ENCODE measurements at regions not wholly inside any gene's neighbourhood (a gene's known extent, or its start where the extent isn't known, plus 50 kb on each side); places are given as distances from the start of the nearest gene placed in this dataset.
"Not testable (repeated sequence)": the region's sequence is repeated elsewhere in the genome, so short reads cannot be mapped to it uniquely, and the experiment has no call there.

DNA sequence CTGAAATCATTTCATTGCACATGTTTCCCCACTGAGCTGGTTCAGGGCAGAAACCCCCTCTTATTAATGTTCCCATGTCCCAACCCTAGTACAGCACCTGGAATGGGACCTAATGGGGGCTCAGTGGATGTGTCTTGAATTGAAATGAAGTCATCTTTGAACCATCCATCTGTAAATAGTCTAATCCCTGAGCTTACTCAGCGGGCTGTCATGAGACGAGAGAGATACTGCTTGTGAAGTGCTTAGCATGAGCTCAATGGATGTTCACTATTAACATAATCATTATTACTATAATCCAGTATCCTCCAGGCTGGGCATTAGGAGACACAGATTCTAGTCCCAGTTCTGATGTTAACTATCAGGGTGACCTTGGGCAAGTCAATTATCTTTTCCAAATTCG lies 106.6 kb upstream of the LRFN2 start:
- DNase-seq (ENCODE audit: low read depth): no peak

DNA sequence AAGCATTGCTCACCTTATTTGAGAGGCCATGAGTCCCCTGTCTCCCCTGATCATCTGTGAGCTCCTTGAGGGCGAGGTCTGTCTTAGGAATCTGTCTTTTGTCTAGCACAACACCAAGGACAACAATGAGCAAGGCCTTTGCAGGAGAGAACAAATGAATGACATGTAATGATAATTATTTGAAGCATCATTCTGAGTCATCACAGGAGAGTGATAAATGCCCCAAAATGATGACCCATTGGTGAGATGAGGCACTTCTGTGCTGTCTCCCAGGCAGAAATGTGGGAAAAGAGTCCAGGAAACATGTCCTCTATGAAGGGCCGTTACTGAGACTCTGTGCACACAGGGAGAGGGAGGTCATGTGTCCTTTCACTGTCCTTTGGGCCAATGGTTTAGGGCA lies 105.2 kb upstream of the LRFN2 start:
- DNase-seq (ENCODE audit: low read depth): no peak

DNA sequence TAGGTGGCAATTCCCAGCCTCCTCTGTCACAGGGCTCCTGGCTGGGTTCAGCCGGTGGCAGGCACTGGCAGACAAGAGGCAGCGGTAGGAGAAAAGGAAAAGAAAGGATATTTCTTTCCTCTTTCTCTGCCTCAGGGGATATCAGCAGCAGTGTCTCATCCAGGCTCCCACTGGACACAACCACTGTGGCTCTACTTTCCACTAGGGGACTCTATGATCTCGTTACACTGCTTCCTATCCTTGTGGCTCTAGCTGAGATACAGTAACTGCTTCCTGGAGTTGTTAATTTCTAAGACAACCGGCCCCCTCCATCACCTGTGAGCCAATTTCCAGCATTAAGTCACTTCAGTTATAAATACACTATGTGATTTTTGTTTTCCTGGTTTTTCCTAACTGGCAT lies 102.0 kb upstream of the LRFN2 start:
- no peak for DNase-seq (ENCODE audit: low read depth)

DNA sequence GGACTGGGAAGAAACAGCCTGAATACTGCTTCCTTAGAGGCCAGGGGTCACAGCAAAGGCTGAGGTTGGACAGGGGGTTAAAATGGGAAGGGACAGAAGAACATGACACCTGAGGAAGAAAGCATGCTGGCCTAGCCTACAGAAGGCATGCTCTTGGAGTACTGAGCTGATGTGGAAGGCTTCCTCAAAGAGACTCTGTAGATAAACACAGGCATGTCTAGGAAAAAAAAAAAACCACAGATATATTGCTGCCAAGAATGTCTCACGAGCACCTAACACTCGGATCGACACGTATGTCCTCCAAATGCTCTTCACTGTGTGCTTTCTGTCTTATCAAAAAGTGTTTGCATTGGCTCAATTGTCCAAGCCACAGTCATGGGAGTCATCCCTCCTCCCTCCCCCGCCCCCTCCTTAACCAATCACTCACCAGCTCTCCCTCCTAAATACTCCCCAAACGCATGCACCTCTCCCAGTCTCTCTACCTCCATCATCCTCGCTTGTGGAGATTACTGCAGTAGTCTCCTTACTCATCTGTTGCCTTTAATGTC lies 101.1 kb upstream of the LRFN2 start:
- no peak for DNase-seq (ENCODE audit: low read depth)

DNA sequence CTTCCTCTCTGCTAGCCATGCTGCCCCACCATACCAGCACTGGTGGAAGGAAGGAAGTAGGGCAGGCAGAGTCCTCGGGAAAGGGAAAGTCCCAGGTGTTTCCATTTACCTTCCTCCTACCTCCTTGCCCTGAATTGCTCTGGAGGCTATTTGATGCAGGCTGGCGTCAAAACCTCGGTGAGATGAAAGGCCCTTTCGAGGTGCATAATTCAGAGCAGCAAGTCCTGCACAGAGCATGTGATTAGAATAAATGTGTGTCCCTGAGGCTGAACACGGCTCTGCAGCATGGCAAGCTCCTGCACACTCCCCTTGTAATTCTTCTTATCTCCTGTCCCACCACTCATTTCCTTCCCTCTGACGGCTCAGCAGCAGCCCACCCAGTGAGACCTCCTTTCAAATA lies 98.7 kb upstream of the LRFN2 start:
- DNase-seq (ENCODE audit: low read depth): no peak

DNA sequence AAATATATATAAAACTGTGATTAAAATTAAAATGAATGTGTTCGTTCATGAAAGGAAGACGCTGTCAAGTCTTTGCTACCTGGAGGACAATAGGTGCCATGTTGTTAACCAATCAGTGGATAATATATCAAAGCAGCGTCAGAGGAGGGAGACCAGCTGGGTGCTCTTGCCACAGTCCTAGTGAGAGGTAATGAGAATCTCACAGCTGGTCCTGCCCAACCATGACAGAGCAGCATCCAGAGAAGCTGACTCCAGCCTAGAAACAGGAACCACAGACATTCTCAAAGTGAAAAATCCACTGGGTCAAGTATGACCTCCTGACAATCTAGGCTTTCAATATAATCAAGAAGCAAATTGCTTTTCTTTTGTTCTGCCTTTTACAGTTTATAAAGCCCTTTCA lies 94.5 kb upstream of the LRFN2 start:
- DNase-seq (ENCODE audit: low read depth): no peak

DNA sequence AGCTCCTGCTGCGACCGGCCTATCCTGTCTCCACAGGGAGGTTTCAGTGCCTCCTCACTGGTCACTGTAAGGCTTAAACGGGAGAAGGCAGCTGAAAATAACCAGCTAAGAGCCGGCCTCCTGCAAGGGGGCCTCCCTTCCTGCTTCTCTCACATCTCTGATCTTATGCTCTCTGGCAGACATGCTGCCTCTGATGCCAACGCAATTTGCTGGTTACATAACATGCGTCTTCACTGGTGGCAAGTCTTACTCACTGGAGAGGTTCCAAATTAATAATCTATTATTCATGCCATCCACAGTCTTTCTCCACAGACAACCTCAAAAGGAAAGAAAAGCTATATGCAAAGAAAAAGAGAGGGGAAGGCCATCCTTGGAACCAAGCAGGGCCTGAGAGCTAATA lies 91.8 kb upstream of the LRFN2 start:
- DNase-seq (ENCODE audit: low read depth): no peak

DNA sequence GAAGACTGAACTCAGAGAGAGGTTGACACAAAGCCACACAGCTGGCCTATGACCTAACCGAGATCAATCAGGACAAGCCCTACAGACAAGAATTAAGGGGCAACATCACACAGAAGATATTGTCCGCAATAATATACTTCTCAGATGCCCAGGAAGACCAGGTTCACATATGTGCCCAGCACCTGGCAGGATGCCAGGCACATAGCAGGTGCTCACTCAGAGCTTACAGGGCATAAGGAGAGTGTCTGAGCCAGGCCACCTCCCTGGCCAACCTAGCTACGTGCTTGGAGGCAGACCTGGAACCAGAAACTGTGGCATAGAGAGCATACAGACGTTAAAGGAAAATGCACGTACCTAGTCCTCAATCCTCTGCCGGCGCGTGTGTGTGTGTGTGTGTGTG lies 87.0 kb upstream of the LRFN2 start:
- no peak for DNase-seq (ENCODE audit: low read depth)

DNA sequence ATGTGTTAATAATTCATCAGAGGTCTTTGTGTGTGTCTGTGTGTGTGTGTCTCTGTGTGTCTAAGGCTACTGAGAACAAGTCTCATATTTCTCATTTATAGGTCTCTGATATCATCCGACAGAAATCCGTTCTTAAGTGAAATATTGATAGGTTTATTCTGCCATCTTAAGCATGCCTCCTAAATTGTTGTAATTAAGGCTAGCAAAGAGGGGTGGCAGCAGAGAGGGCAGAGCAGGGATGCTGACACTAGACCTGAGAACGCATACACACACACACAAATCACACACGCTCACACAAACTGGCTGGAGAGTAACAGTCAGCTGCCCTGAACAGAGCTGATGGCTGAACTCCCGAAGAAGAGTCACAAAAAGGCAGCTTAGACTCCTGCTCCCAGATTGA lies 84.9 kb upstream of the LRFN2 start:
- no peak for DNase-seq (ENCODE audit: low read depth)

DNA sequence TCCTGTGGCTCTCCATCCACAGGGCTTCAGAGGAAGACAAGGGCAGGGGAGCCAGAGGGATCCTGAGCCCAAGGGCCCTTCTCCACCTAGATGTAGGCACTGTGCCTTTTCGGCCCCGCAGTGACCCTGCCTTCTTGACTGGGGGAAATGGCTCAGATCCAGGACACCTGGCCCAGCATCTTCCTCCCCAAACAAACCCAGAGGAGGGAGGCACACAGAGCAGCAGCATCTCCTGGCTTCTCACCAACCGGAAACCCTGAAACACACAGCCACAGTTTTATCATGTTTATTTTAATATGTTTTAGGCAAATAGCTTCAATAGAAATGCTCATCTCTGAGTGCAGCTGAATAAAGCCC lies 84.5 kb upstream of the LRFN2 start:
- DNase-seq (ENCODE audit: low read depth): no peak

DNA sequence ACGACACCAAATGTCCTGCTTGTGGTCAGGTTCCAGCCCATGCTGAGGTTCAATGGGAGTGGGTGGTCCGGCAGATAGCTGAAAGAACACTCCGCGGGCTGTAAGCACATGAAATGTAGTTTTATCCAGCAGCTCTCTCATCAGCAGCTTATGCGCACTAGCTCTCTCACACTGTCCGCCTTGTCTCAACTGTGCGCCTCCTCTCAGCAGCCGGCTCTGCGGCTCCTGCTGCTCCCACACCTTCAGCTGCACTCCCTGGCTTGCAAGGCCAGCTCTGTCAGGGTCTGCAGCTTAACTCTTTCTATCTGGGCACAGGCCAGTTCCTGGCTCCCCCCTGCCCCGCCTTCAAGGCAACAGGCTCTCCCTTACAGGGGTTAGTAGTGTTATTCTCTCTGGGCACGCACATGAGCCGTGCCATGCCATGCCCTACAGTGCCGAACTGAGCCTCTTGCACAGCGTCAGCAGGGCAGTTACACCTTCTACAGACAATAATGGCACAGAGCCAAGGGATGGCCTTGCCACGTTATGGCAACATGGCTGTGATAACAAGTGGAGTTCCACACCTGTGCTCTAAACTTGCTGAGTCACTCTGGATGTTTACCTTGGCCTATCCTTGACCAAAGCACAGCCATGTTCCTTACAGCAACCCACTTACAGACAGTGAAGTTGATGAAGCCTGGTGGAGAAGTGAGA lies 84.0 kb upstream of the LRFN2 start:
- DNase-seq (ENCODE audit: low read depth): no peak

DNA sequence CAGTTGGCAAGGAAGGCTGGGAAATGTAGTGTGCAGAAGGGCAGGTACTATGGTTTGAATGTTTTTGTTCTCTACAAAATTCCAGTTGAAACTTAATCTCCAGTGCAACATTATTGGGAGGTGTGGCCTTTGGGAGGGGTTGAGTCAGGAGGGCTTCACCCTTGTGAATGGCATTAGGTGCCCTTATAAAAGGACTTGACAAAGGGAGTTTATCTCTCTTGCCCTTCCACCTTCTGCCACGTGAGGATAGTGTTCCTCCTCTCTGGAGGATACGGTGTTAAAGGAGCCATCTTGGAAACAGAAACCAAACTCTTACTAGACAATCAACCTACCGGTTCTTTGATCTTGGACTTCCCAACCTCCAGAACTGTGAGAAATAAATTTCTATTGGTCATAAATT lies 82.2 kb upstream of the LRFN2 start:
- no peak for DNase-seq (ENCODE audit: low read depth)

DNA sequence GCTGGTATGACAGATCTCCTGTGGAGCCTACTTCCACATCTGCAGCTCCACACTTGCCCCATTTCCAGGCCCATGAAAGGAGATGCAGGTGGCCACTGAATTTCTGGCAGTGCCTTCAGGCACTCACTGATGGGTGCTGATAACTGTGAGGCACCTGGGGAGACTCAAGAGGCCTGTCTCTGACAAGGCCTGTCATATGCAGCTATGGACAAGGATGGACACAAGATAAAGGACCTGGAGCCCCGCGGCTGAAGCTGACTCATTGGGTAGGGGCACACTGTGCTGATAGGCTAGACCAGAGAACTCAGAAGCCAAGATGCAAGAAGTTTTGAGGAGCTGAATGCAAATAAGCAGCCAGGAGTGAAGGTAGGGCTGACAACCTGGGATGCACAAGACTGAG lies 81.0 kb upstream of the LRFN2 start:
- no peak for DNase-seq (ENCODE audit: low read depth)

DNA sequence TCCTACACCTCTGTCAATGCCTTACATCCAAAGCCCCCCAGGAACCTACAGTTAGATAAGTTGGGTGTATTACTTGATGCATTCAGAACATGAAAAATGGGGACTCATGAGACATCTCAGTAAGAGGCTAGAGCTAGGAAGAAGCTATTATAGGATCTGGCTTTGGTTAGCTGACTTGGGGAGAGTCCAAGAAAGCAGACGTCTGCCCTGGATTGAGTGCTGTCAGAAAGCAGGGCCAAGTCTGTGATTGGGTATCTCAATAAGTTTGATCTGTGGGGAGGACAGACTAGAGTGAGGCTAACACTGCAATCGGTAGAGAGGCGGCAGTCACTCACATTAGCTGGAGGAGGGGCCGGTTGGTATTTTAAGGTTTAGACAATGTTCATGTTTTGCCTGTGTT lies 79.4 kb upstream of the LRFN2 start:
- no peak for DNase-seq (ENCODE audit: low read depth)

DNA sequence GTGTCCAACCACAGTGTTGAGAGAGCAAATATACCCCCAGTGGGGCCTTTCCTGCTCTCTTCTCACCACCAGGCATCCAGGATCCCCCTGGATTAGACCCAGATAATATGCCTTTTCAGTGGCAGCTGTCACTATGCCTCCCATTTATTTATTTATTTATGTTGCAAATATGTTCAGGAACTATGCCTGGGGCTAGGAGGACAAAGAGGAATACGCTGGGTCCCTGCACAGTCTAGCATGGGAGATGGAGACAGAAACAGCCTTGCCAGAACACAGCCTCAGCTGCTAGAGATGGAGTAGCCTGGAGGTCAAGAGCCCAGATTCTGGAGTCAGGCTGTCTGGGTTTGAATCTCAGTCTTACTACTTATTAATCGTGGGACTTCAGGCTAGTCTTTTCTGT lies 74.6 kb upstream of the LRFN2 start:
- no peak for DNase-seq (ENCODE audit: low read depth)

DNA sequence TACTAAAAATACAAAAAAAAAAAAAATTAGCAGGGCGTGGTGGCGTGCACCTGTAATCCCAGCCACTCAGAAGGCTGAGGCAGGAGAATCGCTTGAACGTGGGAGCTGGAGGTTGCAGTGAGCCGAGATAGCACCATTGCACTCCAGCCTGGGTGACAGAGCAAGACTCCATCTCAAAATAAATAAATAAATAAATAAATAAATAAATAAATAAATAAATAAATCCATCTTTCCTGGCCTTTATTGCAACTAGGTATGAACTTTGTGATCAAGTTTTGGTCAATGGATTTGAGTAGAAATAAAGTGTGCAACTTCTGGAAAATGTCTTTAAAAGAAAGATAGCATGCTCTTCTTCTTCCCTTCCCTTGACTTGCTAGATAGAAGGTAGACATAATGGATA lies 69.6 kb upstream of the LRFN2 start:
- DNase-seq (ENCODE audit: low read depth): not testable (repeated sequence)

DNA sequence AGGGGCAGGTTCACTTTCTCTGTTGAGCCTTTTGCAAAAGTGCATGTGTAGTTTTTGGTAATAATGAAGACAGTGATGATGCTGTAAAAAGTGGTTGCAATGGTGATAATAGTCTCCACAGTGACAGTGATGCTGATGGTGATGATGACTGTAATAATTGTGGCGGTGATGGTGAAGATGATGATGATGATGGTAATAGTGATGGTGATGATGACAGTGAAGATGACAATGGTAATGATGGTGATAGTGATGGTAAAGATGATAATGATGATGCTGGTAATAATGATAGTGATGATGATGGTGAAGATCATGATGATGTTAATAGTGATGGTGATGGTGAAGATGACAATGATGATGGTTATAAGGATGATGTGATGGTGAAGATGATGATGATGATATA lies 67.7 kb upstream of the LRFN2 start:
- no peak for DNase-seq (ENCODE audit: low read depth)

DNA sequence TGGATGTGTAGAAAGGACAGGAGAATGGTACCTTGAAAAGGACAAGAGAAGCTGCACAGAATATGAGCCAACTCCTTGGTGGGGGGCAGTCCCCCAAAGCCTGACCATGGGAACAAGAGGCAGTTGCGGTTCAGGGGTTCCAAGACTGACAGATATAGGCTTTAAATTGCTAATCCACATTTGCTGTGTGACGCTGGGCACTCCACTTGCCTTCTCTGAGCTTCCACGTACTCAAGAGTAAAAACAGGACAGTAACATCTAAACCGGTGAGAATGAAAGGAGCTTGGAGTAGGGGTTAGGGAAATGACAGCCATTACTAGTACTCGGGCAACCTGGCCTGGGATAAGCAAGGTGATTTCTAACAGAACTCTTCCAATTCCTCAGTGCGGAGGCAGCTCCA lies 57.9 kb upstream of the LRFN2 start:
- DNase-seq (ENCODE audit: low read depth): no peak

DNA sequence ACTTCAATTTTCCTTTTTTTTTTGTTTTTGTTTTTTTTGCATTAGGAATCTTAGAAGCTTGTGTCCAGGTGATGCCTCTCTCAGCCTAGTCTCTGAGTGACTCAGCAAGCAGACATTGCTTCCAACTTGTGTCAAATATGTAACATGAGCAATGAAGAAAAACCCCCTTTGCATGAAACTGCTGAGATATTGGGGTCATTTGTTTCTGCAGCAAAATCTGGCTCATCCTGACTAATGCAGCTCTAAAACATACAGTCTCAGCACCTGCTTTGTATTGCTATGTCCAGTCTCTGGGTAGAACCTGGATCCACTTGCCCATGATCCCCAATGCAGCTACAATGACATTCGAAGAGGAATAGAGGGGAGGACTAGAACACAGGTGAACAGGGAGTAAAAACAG lies 55.7 kb upstream of the LRFN2 start:
- no peak for DNase-seq (ENCODE audit: low read depth)

DNA sequence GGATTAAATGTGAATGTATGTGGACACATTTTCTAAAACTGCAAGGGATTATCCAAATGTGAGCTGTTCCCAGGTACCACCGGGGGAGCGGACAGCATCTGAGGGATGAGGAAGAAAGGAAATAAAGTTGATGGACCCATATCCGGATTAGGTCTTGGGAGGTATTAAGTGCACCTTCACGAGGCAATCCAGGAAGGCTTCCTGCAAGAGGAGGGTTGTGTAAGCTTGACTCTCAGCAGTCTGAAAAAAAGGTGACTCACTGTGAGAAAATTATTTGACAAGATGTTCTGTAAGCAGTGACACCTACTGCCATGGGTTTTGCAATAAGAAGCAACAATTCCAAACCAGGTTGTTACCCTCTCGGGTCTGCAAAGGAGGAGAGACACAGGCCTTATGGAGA lies 55.0 kb upstream of the LRFN2 start:
- DNase-seq (ENCODE audit: low read depth): no peak

DNA sequence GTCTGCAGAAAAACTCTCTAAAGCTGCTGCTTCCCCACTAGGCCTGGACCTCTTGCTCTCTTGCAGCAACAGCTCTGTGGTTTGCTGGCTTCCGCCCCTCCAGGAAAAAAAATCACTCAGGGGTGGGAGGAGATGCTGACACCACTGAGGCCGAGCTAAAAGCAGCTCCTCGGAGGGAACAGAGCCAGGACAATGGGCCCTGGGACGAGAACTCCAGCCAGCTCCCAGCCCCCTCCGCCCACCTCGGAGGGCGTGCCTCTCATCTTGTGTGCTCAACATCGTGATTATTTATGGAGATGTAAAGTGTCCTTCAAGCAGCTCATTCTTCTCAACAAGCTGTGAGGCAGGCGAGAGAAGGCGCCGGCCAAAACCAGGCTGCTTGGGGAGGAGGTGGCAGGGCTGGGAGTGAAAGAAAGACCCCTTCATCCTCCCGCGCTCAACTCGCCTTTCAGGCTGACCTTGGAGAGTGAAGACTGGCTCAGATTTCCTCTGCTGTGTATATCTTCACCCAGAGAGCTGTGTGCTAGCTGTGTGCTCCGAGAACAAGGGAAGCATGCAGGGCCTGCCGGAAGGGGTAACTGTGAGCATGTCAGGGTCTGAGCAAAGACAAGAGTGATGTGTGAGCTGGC lies 53.5 kb upstream of the LRFN2 start:
- DNase-seq (ENCODE audit: low read depth): peak; percentile 8

Measured in forelimb muscle (tissue), 1 donor.